HEK293 (cell line): ENCODE measurements at regions not wholly inside any gene's neighbourhood (a gene's known extent, or its start where the extent isn't known, plus 50 kb on each side); places are given as distances from the start of the nearest gene placed in this dataset.

Source experiments
- SCRT1 ChIP-seq: fragments of 450-650 bp; formaldehyde crosslinking; IDR thresholded peaks from 2 replicates; pipeline ENCODE4 v1.5.1; 2016; ENCODE audit warnings: missing biosample characterization, missing genetic modification characterization, borderline replicate concordance
- ZBTB7A ChIP-seq: fragments of 450-650 bp; formaldehyde crosslinking; IDR thresholded peaks from 2 replicates; pipeline ENCODE4 v1.5.1; 2016; ENCODE audit warnings: low read depth, missing biosample characterization, missing genetic modification characterization
- ZNF184 ChIP-seq: fragments of 450-650 bp; IDR thresholded peaks from 2 replicates; pipeline ENCODE4 v1.5.1; 2018; ENCODE audit warnings: missing biosample characterization, mild to moderate bottlenecking, missing genetic modification characterization
- ZNF2 ChIP-seq: fragments of 450-650 bp; formaldehyde crosslinking; IDR thresholded peaks from 2 replicates; pipeline ENCODE4 v1.5.1; 2016; ENCODE audit warnings: missing biosample characterization, missing genetic modification characterization
- ZNF280D ChIP-seq: fragments of 450-650 bp; formaldehyde crosslinking; IDR thresholded peaks from 2 replicates; pipeline ENCODE4 v1.5.1; 2016; ENCODE audit warnings: missing biosample characterization, missing genetic modification characterization
- ZNF501 ChIP-seq: fragments of 450-650 bp; formaldehyde crosslinking; IDR thresholded peaks from 2 replicates; pipeline ENCODE4 v1.5.1; 2016; ENCODE audit warnings: missing biosample characterization, missing genetic modification characterization
- ZNF521 ChIP-seq: fragments of 450-650 bp; formaldehyde crosslinking; IDR thresholded peaks from 2 replicates; pipeline ENCODE4 v1.5.1; 2017; ENCODE audit warnings: missing biosample characterization, mild to moderate bottlenecking, missing genetic modification characterization
- ZNF529 ChIP-seq: fragments of 450-650 bp; formaldehyde crosslinking; IDR thresholded peaks from 2 replicates; pipeline ENCODE4 v1.5.1; 2017; ENCODE audit warnings: missing genetic modification characterization, missing biosample characterization; ENCODE audit not compliant: insufficient replicate concordance
- ZNF560 ChIP-seq: fragments of 450-650 bp; formaldehyde crosslinking; IDR thresholded peaks from 2 replicates; pipeline ENCODE4 v1.5.1; 2017; ENCODE audit warnings: missing biosample characterization, missing genetic modification characterization, borderline replicate concordance
- ZNF664 ChIP-seq: fragments of 450-650 bp; formaldehyde crosslinking; IDR thresholded peaks from 2 replicates; pipeline ENCODE4 v1.5.1; 2016; ENCODE audit warnings: missing biosample characterization, missing genetic modification characterization
- ZNF677 ChIP-seq: fragments of 450-650 bp; IDR thresholded peaks from 2 replicates; pipeline ENCODE4 v1.5.0; 2018; ENCODE audit warnings: missing biosample characterization, mild to moderate bottlenecking, missing genetic modification characterization, moderate library complexity
- ZNF830 ChIP-seq: fragments of 450-650 bp; IDR thresholded peaks from 2 replicates; pipeline ENCODE4 v1.5.0; 2018; ENCODE audit warnings: missing biosample characterization, missing genetic modification characterization, low read depth, mild to moderate bottlenecking, moderate library complexity
- TF ChIP-seq, protein P1 (sequence below): fragments of 450-650 bp; formaldehyde crosslinking; IDR thresholded peaks from 2 replicates; pipeline ENCODE4 v1.5.1; 2017; ENCODE audit warnings: missing biosample characterization, missing genetic modification characterization
- TF ChIP-seq, protein P2 (sequence below): fragments of 450-650 bp; formaldehyde crosslinking; IDR thresholded peaks from 2 replicates; pipeline ENCODE4 v1.5.0; 2017; ENCODE audit warnings: missing biosample characterization, missing genetic modification characterization, borderline replicate concordance
- TF ChIP-seq, protein P3 (sequence below): fragments of 450-650 bp; formaldehyde crosslinking; optimal IDR thresholded peaks from 2 replicates; pipeline ENCODE3; 2016; ENCODE audit warnings: missing biosample characterization, mild to moderate bottlenecking, missing genetic modification characterization
- TF ChIP-seq, protein P4 (sequence below): fragments of 450-650 bp; formaldehyde crosslinking; IDR thresholded peaks from 2 replicates; pipeline ENCODE4 v1.5.1; 2016; ENCODE audit warnings: missing biosample characterization, missing genetic modification characterization, borderline replicate concordance
- TF ChIP-seq, protein P5 (sequence below): fragments of 450-650 bp; formaldehyde crosslinking; IDR thresholded peaks from 2 replicates; pipeline ENCODE4 v1.5.1; 2016; ENCODE audit warnings: missing biosample characterization, missing genetic modification characterization
- TF ChIP-seq, protein P6 (sequence below): fragments of 450-650 bp; formaldehyde crosslinking; IDR thresholded peaks from 2 replicates; pipeline ENCODE4 v1.5.1; 2016; ENCODE audit warnings: missing biosample characterization, missing genetic modification characterization, borderline replicate concordance

DNA sequence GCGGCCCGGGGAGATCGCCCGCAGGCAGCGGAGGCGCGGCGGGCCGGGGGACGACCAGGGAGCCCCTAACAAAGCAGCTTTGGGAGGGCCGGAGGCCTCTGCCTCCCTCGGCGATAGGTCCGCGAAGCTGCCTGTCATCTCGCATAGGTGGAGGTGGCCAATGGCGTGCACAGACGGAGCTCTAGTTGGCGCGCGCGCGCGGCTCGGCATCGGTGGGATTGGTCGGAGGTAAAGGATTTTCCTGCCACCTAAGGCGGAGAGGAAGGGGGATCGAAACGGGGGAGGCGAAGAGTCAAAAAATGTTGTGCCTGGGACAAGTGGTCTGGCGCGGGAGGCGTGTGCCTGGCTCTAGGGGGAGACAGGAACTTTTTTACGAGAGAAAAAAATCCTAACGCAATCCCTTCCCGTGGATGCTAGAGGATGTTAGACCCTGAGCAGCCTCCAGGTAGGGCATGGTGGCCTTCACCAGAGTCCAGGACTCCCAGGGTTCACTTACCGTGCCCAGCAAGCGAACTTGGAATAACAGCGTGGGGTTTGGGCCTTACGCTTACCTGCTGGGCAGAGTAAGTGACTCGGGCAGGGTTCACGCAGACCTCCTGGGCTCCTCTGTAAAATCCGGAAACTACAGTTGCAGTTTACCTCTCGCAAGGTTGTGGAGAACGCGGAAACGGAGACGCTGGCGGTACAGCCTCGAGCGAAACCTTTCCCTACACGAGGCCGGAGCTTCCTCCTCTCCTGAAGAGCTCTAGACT is 99.9 kb upstream of the SOD1 start (continued):
- TF ChIP-seq ZNF677 (tag by site-specific recombination): no peak
- no peak for TF ChIP-seq ZNF560
- TF ChIP-seq, protein P1, sequence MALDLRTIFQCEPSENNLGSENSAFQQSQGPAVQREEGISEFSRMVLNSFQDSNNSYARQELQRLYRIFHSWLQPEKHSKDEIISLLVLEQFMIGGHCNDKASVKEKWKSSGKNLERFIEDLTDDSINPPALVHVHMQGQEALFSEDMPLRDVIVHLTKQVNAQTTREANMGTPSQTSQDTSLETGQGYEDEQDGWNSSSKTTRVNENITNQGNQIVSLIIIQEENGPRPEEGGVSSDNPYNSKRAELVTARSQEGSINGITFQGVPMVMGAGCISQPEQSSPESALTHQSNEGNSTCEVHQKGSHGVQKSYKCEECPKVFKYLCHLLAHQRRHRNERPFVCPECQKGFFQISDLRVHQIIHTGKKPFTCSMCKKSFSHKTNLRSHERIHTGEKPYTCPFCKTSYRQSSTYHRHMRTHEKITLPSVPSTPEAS: 0 out of 2 replicates have a peak, but pooled peaks have one; percentile 20
- TF ChIP-seq, protein P2, sequence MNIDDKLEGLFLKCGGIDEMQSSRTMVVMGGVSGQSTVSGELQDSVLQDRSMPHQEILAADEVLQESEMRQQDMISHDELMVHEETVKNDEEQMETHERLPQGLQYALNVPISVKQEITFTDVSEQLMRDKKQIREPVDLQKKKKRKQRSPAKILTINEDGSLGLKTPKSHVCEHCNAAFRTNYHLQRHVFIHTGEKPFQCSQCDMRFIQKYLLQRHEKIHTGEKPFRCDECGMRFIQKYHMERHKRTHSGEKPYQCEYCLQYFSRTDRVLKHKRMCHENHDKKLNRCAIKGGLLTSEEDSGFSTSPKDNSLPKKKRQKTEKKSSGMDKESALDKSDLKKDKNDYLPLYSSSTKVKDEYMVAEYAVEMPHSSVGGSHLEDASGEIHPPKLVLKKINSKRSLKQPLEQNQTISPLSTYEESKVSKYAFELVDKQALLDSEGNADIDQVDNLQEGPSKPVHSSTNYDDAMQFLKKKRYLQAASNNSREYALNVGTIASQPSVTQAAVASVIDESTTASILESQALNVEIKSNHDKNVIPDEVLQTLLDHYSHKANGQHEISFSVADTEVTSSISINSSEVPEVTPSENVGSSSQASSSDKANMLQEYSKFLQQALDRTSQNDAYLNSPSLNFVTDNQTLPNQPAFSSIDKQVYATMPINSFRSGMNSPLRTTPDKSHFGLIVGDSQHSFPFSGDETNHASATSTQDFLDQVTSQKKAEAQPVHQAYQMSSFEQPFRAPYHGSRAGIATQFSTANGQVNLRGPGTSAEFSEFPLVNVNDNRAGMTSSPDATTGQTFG (tag by site-specific recombination): no peak
- TF ChIP-seq ZNF2 (tag by site-specific recombination): peak; percentile 59; the same call in 1 of the 2 replicates
- TF ChIP-seq ZNF521 (tag by site-specific recombination): no peak
- no peak for TF ChIP-seq ZNF830 (tag by site-specific recombination)
- no peak for TF ChIP-seq ZNF529
- TF ChIP-seq ZBTB7A (tag by site-specific recombination): peak; percentile 84; the same call in 1 of the 2 replicates
- TF ChIP-seq, protein P3, sequence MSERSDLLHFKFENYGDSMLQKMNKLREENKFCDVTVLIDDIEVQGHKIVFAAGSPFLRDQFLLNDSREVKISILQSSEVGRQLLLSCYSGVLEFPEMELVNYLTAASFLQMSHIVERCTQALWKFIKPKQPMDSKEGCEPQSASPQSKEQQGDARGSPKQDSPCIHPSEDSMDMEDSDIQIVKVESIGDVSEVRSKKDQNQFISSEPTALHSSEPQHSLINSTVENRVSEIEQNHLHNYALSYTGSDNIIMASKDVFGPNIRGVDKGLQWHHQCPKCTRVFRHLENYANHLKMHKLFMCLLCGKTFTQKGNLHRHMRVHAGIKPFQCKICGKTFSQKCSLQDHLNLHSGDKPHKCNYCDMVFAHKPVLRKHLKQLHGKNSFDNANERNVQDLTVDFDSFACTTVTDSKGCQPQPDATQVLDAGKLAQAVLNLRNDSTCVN (tag by site-specific recombination): peak; percentile 85
- no peak for TF ChIP-seq ZNF501 (tag by site-specific recombination)
- TF ChIP-seq, protein P4, sequence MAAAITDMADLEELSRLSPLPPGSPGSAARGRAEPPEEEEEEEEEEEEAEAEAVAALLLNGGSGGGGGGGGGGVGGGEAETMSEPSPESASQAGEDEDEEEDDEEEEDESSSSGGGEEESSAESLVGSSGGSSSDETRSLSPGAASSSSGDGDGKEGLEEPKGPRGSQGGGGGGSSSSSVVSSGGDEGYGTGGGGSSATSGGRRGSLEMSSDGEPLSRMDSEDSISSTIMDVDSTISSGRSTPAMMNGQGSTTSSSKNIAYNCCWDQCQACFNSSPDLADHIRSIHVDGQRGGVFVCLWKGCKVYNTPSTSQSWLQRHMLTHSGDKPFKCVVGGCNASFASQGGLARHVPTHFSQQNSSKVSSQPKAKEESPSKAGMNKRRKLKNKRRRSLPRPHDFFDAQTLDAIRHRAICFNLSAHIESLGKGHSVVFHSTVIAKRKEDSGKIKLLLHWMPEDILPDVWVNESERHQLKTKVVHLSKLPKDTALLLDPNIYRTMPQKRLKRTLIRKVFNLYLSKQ (tag by site-specific recombination): no peak
- 0 out of 2 replicates have a peak, but pooled peaks have one; percentile 13 for TF ChIP-seq ZNF184 (tag by site-specific recombination)
- no peak for TF ChIP-seq SCRT1
- TF ChIP-seq, protein P5, sequence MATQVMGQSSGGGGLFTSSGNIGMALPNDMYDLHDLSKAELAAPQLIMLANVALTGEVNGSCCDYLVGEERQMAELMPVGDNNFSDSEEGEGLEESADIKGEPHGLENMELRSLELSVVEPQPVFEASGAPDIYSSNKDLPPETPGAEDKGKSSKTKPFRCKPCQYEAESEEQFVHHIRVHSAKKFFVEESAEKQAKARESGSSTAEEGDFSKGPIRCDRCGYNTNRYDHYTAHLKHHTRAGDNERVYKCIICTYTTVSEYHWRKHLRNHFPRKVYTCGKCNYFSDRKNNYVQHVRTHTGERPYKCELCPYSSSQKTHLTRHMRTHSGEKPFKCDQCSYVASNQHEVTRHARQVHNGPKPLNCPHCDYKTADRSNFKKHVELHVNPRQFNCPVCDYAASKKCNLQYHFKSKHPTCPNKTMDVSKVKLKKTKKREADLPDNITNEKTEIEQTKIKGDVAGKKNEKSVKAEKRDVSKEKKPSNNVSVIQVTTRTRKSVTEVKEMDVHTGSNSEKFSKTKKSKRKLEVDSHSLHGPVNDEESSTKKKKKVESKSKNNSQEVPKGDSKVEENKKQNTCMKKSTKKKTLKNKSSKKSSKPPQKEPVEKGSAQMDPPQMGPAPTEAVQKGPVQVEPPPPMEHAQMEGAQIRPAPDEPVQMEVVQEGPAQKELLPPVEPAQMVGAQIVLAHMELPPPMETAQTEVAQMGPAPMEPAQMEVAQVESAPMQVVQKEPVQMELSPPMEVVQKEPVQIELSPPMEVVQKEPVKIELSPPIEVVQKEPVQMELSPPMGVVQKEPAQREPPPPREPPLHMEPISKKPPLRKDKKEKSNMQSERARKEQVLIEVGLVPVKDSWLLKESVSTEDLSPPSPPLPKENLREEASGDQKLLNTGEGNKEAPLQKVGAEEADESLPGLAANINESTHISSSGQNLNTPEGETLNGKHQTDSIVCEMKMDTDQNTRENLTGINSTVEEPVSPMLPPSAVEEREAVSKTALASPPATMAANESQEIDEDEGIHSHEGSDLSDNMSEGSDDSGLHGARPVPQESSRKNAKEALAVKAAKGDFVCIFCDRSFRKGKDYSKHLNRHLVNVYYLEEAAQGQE (tag by site-specific recombination): no peak
- TF ChIP-seq, protein P6, sequence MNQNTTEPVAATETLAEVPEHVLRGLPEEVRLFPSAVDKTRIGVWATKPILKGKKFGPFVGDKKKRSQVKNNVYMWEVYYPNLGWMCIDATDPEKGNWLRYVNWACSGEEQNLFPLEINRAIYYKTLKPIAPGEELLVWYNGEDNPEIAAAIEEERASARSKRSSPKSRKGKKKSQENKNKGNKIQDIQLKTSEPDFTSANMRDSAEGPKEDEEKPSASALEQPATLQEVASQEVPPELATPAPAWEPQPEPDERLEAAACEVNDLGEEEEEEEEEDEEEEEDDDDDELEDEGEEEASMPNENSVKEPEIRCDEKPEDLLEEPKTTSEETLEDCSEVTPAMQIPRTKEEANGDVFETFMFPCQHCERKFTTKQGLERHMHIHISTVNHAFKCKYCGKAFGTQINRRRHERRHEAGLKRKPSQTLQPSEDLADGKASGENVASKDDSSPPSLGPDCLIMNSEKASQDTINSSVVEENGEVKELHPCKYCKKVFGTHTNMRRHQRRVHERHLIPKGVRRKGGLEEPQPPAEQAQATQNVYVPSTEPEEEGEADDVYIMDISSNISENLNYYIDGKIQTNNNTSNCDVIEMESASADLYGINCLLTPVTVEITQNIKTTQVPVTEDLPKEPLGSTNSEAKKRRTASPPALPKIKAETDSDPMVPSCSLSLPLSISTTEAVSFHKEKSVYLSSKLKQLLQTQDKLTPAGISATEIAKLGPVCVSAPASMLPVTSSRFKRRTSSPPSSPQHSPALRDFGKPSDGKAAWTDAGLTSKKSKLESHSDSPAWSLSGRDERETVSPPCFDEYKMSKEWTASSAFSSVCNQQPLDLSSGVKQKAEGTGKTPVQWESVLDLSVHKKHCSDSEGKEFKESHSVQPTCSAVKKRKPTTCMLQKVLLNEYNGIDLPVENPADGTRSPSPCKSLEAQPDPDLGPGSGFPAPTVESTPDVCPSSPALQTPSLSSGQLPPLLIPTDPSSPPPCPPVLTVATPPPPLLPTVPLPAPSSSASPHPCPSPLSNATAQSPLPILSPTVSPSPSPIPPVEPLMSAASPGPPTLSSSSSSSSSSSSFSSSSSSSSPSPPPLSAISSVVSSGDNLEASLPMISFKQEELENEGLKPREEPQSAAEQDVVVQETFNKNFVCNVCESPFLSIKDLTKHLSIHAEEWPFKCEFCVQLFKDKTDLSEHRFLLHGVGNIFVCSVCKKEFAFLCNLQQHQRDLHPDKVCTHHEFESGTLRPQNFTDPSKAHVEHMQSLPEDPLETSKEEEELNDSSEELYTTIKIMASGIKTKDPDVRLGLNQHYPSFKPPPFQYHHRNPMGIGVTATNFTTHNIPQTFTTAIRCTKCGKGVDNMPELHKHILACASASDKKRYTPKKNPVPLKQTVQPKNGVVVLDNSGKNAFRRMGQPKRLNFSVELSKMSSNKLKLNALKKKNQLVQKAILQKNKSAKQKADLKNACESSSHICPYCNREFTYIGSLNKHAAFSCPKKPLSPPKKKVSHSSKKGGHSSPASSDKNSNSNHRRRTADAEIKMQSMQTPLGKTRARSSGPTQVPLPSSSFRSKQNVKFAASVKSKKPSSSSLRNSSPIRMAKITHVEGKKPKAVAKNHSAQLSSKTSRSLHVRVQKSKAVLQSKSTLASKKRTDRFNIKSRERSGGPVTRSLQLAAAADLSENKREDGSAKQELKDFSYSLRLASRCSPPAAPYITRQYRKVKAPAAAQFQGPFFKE (tag by site-specific recombination): no peak
- no peak for TF ChIP-seq ZNF280D
- TF ChIP-seq ZNF664 (tag by site-specific recombination): no peak
- TF ChIP-seq, all 188 proteins: peak for 62
